K562 (cell line): ENCODE measurements at regions not wholly inside any gene's neighbourhood (a gene's known extent, or its start where the extent isn't known, plus 50 kb on each side); places are given as distances from the start of the nearest gene placed in this dataset.

Experiments
- BDP1 ChIP-seq: IDR thresholded peaks from 3 replicates; pipeline ENCODE4 v1.6.1; 2011; ENCODE audit not compliant: insufficient read length, insufficient read depth
- CHD1 ChIP-seq: fragments of 200-600 bp; sonication (generic); IDR thresholded peaks from one replicate; pipeline ENCODE4 v1.6.1; 2012; ENCODE audit warnings: mild to moderate bottlenecking, moderate library complexity, low read length, inconsistent platforms
- CXXC5 ChIP-seq: fragments of 250-450 bp; sonication (Bioruptor Pico); IDR thresholded peaks from 2 replicates; pipeline ENCODE4 v1.8.0; 2022; ENCODE audit warnings: inconsistent platforms, mild to moderate bottlenecking, moderate library complexity
- HDAC3 ChIP-seq: fragments of 450-650 bp; IDR thresholded peaks from 2 replicates; pipeline ENCODE4 v1.6.1; 2018; ENCODE audit warnings: borderline replicate concordance, mild to moderate bottlenecking, moderate library complexity; ENCODE audit not compliant: partially characterized antibody
- HIVEP1 ChIP-seq: fragments of 250-450 bp; sonication (Bioruptor Pico); IDR thresholded peaks from 2 replicates; pipeline ENCODE4 v1.4.0; 2020; ENCODE audit warnings: mild to moderate bottlenecking
- LARP7 ChIP-seq: fragments of 450-650 bp; IDR thresholded peaks from 2 replicates; pipeline ENCODE4 v1.6.1; 2016
- SRSF7 ChIP-seq: fragments of 200-400 bp; formaldehyde crosslinking; optimal IDR thresholded peaks from 2 replicates; pipeline ENCODE3; 2017; ENCODE audit warnings: mild to moderate bottlenecking, low read depth, low read length
- TAF7 ChIP-seq: fragments of 450-650 bp; IDR thresholded peaks from 2 replicates; pipeline ENCODE4 v1.6.1; 2016; ENCODE audit warnings: missing genetic modification characterization, missing compliant biosample characterization
- ZNF133 ChIP-seq: fragments of 250-450 bp; sonication (Bioruptor Pico); IDR thresholded peaks from 2 replicates; pipeline ENCODE4 v1.4.0; 2020; ENCODE audit warnings: mild to moderate bottlenecking
- ZNF589 ChIP-seq: fragments of 200-800 bp; sonication (Bioruptor generic); IDR thresholded peaks from 2 replicates; pipeline ENCODE4 v1.6.1; 2016; ENCODE audit warnings: low read depth, missing genetic modification characterization, missing compliant biosample characterization
- TF ChIP-seq, protein P1 (sequence below): fragments of 200-800 bp; sonication (Bioruptor generic); IDR thresholded peaks from 2 replicates; pipeline ENCODE4 v1.6.1; 2016; ENCODE audit warnings: missing genetic modification characterization, missing compliant biosample characterization
- TF ChIP-seq, protein P2 (sequence below): fragments of 450-650 bp; IDR thresholded peaks from 2 replicates; pipeline ENCODE4 v1.6.1; 2016; ENCODE audit warnings: missing biosample characterization, missing genetic modification characterization

- TF ChIP-seq, protein P1, sequence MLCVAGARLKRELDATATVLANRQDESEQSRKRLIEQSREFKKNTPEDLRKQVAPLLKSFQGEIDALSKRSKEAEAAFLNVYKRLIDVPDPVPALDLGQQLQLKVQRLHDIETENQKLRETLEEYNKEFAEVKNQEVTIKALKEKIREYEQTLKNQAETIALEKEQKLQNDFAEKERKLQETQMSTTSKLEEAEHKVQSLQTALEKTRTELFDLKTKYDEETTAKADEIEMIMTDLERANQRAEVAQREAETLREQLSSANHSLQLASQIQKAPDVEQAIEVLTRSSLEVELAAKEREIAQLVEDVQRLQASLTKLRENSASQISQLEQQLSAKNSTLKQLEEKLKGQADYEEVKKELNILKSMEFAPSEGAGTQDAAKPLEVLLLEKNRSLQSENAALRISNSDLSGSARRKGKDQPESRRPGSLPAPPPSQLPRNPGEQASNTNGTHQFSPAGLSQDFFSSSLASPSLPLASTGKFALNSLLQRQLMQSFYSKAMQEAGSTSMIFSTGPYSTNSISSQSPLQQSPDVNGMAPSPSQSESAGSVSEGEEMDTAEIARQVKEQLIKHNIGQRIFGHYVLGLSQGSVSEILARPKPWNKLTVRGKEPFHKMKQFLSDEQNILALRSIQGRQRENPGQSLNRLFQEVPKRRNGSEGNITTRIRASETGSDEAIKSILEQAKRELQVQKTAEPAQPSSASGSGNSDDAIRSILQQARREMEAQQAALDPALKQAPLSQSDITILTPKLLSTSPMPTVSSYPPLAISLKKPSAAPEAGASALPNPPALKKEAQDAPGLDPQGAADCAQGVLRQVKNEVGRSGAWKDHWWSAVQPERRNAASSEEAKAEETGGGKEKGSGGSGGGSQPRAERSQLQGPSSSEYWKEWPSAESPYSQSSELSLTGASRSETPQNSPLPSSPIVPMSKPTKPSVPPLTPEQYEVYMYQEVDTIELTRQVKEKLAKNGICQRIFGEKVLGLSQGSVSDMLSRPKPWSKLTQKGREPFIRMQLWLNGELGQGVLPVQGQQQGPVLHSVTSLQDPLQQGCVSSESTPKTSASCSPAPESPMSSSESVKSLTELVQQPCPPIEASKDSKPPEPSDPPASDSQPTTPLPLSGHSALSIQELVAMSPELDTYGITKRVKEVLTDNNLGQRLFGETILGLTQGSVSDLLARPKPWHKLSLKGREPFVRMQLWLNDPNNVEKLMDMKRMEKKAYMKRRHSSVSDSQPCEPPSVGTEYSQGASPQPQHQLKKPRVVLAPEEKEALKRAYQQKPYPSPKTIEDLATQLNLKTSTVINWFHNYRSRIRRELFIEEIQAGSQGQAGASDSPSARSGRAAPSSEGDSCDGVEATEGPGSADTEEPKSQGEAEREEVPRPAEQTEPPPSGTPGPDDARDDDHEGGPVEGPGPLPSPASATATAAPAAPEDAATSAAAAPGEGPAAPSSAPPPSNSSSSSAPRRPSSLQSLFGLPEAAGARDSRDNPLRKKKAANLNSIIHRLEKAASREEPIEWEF (CRISPR knock-in tag): no peak
- no peak for TF ChIP-seq CXXC5 (CRISPR knock-in tag)
- no peak for TF ChIP-seq LARP7
- no peak for TF ChIP-seq BDP1
- no peak for TF ChIP-seq CHD1
- TF ChIP-seq, protein P2, sequence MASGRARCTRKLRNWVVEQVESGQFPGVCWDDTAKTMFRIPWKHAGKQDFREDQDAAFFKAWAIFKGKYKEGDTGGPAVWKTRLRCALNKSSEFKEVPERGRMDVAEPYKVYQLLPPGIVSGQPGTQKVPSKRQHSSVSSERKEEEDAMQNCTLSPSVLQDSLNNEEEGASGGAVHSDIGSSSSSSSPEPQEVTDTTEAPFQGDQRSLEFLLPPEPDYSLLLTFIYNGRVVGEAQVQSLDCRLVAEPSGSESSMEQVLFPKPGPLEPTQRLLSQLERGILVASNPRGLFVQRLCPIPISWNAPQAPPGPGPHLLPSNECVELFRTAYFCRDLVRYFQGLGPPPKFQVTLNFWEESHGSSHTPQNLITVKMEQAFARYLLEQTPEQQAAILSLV (tag): no peak
- TF ChIP-seq TAF7 (tag): no peak
- no peak for TF ChIP-seq SRSF7
- no peak for TF ChIP-seq ZNF133 (CRISPR knock-in tag)
- no peak for TF ChIP-seq ZNF589 (CRISPR knock-in tag)
- no peak for TF ChIP-seq HIVEP1 (CRISPR knock-in tag)
- no peak for TF ChIP-seq HDAC3
These were observed 150.9 kb upstream of the C1orf174 start (continued) for GRCh38 chr1:4050998-4051397.
